ENCODE measurements at regions not wholly inside any gene's neighbourhood (a gene's known extent, or its start where the extent isn't known, plus 50 kb on each side); places are given as distances from the start of the nearest gene placed in this dataset.
A peak's percentile ranks its signal among the peaks of the same experiment; 100 is the strongest.

DNA sequence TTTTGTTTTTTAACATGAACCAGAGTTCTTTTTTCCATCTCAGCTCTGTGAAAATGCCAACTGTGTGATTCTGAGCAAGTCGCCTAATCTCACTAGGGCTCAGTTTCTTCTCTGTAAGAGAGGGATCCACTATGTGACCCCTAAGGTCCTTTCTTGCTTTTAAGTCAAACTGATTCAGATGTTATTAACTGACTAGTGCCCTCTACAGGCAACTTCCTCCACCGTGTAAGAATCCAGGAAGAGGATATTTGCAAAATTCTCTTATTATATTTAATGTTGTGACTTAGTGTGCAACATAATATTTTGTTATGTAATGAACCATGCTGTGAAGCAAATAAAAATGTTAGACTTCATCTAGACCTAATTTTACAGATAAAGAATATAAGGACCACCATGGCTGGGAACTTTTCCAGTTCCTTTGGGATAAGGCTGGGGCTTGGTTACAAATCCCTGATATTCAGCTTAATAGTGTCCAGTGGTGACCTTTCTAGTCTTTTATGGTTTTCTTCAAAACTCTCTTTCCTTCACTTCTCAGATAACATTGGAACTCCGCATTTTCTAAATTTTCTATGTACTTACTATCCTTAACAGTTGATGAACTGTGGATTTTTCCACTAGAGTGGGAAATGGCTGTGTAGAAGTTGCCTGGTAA, 244.7 kb downstream of the PIK3R1 start (continued):
- no peak for TF ChIP-seq ZBTB40 (IDR thresholded peaks at IDR 0.05)
- TF ChIP-seq ZBTB40 (CRISPR knock-in tag; IDR thresholded peaks at IDR 0.05), result no peak
- TF ChIP-seq NFRKB (IDR thresholded peaks at IDR 0.05; ENCODE audit: low read depth), result no peak
- no peak for TF ChIP-seq TAF1 (IDR thresholded peaks at IDR 0.05; ENCODE audit: control insufficient read depth, extremely low read depth, insufficient read depth, low read length, severe bottlenecking)
- TF ChIP-seq, protein P1, sequence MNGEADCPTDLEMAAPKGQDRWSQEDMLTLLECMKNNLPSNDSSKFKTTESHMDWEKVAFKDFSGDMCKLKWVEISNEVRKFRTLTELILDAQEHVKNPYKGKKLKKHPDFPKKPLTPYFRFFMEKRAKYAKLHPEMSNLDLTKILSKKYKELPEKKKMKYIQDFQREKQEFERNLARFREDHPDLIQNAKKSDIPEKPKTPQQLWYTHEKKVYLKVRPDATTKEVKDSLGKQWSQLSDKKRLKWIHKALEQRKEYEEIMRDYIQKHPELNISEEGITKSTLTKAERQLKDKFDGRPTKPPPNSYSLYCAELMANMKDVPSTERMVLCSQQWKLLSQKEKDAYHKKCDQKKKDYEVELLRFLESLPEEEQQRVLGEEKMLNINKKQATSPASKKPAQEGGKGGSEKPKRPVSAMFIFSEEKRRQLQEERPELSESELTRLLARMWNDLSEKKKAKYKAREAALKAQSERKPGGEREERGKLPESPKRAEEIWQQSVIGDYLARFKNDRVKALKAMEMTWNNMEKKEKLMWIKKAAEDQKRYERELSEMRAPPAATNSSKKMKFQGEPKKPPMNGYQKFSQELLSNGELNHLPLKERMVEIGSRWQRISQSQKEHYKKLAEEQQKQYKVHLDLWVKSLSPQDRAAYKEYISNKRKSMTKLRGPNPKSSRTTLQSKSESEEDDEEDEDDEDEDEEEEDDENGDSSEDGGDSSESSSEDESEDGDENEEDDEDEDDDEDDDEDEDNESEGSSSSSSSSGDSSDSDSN (IDR thresholded peaks at IDR 0.05; ENCODE audit: borderline replicate concordance in 1 of 2, low read depth in 2 of 2, low read length in 2 of 2), result no peak
- no peak for TF ChIP-seq ZNF77 (CRISPR knock-in tag; IDR thresholded peaks at IDR 0.05)
- no peak for TF ChIP-seq NR2C1 (IDR thresholded peaks at IDR 0.05)
- TF ChIP-seq NR2C1 (tag; IDR thresholded peaks at IDR 0.05), result peak; percentile 52; the same call in 1 of the 2 replicates
- TF ChIP-seq DEAF1 (CRISPR knock-in tag; IDR thresholded peaks at IDR 0.05), result peak; percentile 62; the same call in 1 of the 2 replicates
- TF ChIP-seq JUND (IDR thresholded peaks at IDR 0.05; ENCODE audit: borderline replicate concordance, low read depth, low read length), result no peak
- TF ChIP-seq JUND (tag; IDR thresholded peaks at IDR 0.05; ENCODE audit: borderline replicate concordance, low read depth, low read length), result no peak
- TF ChIP-seq, protein P2, sequence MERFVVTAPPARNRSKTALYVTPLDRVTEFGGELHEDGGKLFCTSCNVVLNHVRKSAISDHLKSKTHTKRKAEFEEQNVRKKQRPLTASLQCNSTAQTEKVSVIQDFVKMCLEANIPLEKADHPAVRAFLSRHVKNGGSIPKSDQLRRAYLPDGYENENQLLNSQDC (CRISPR knock-in tag; IDR thresholded peaks at IDR 0.05), result no peak
- no peak for TF ChIP-seq MAFF (IDR thresholded peaks at IDR 0.05; ENCODE audit: low read length)
- peak; percentile 57; the same call in 1 of the 2 replicates for TF ChIP-seq ARID2 (IDR thresholded peaks at IDR 0.05)
- TF ChIP-seq RBM25 (IDR thresholded peaks at IDR 0.05; ENCODE audit: low read depth, low read length, severe bottlenecking), result no peak

Data from K562 (cell line).